Stimulated activated CD4-positive, alpha-beta T cell treated with anti-CD3 and anti-CD28 coated beads, TNF-alpha, amount 100 ng/mL, for 1 hour (primary cell): ENCODE measurements at regions not wholly inside any gene's neighbourhood (a gene's known extent, or its start where the extent isn't known, plus 50 kb on each side); places are given as distances from the start of the nearest gene placed in this dataset.

ENCODE experiments used
- DNase-seq, 3 donors: peaks; one replicate each; pipeline ENCODE4 v3.0.0-alpha.2; 2020; ENCODE audit warnings: low read depth in 3 of 3, low spot score in 1 of 3

GRCh38 chr4:36709991-36710390, 428.6 kb downstream of the DTHD1 start:
- no peak for DNase-seq

GRCh38 chr4:36712013-36712412, 430.6 kb downstream of the DTHD1 start:
- no peak for DNase-seq

GRCh38 chr4:36716874-36717273, 435.5 kb downstream of the DTHD1 start:
- DNase-seq = no peak

GRCh38 chr4:36719425-36719824, 438.0 kb downstream of the DTHD1 start:
- no peak for DNase-seq

- no peak for DNase-seq
Observed at GRCh38 chr4:36722986-36723385, 441.6 kb downstream of the DTHD1 start.

GRCh38 chr4:36734334-36734733, 452.9 kb downstream of the DTHD1 start:
- no peak for DNase-seq

GRCh38 chr4:36737691-36738090, 456.3 kb downstream of the DTHD1 start:
- DNase-seq = no peak

GRCh38 chr4:36740796-36741310, 459.4 kb downstream of the DTHD1 start:
- no peak for DNase-seq

- no peak for DNase-seq
Observed at GRCh38 chr4:36747277-36748129, 466.1 kb downstream of the DTHD1 start.

- DNase-seq = no peak
Observed at GRCh38 chr4:36753048-36753447, 471.6 kb downstream of the DTHD1 start.

- no peak for DNase-seq
Observed at GRCh38 chr4:36757580-36758311, 476.3 kb downstream of the DTHD1 start.

- no peak for DNase-seq
Observed at GRCh38 chr4:36758312-36759178, 477.1 kb downstream of the DTHD1 start.

- DNase-seq = no peak
Observed at GRCh38 chr4:36761607-36762006, 480.2 kb downstream of the DTHD1 start.

GRCh38 chr4:36763814-36764213, 480.7 kb upstream of the NWD2 start:
- DNase-seq = no peak

- DNase-seq = no peak
Observed at GRCh38 chr4:36767596-36767995, 476.9 kb upstream of the NWD2 start.

GRCh38 chr4:36771411-36772153, 473.0 kb upstream of the NWD2 start:
- no peak for DNase-seq

- DNase-seq = no peak
Observed at GRCh38 chr4:36772154-36772516, 472.4 kb upstream of the NWD2 start.

GRCh38 chr4:36773467-36773866, 471.1 kb upstream of the NWD2 start:
- no peak for DNase-seq

- no peak for DNase-seq
Observed at GRCh38 chr4:36775544-36775943, 469.0 kb upstream of the NWD2 start.

- no peak for DNase-seq
Observed at GRCh38 chr4:36779601-36780000, 464.9 kb upstream of the NWD2 start.

- DNase-seq = no peak
Observed at GRCh38 chr4:36785973-36786372, 458.6 kb upstream of the NWD2 start.
